Caco-2 (cell line): ENCODE measurements at regions not wholly inside any gene's neighbourhood (a gene's known extent, or its start where the extent isn't known, plus 50 kb on each side); places are given as distances from the start of the nearest gene placed in this dataset.
"Not testable (repeated sequence)": the region's sequence is repeated elsewhere in the genome, so short reads cannot be mapped to it uniquely, and the experiment has no call there.

Source experiments
- BruUV-seq: library from RNA; stranded (reverse); fragments of 400-500 nt; replicated peaks from 2 replicates; lab custom pipeline; 2021; lab: Mats Ljungman, UMichigan
- CTCF ChIA-PET: fragments of 300-600 bp; sonication (Branson Sonifier 250); formaldehyde crosslinking; loops from one replicate; lab custom pipeline; 2022; ENCODE audit warnings: antibody characterized with exemption; lab: Charles Lee
- POLR2A ChIA-PET: fragments of 300-600 bp; sonication (Branson Sonifier 250); formaldehyde crosslinking; loops from one replicate; lab custom pipeline; 2022; ENCODE audit warnings: antibody characterized with exemption; lab: Charles Lee
- DNase-seq, 2 experiments: peaks; one replicate each; pipeline versions ENCODE4 v3.0.0 to v3.0.0-alpha.2; 2020 to 2022
- H3K27me3 ChIP-seq: replicated peaks from 2 replicates; pipeline ENCODE4 v1.6.0; 2011; ENCODE audit warnings: low read length; ENCODE audit not compliant: control insufficient read depth, insufficient read depth
- H3K36me3 ChIP-seq: 2 replicates; pipeline ENCODE4 v1.5.1; 2011; ENCODE audit warnings: low read length; ENCODE audit not compliant: control insufficient read depth, insufficient read depth
- H3K4me1 ChIP-seq: fragments of 250-450 bp; sonication (Bioruptor Pico); 2 replicates; pipeline ENCODE4 v1.5.1; 2020; ENCODE audit warnings: mild to moderate bottlenecking
- H3K4me3 ChIP-seq: 2 replicates; pipeline ENCODE4 v1.5.1; 2011; ENCODE audit warnings: low read depth, mild to moderate bottlenecking, control low read depth, low read length
- H3K9me3 ChIP-seq: fragments of 250-450 bp; sonication (Bioruptor Pico); 2 replicates; pipeline ENCODE4 v1.5.1; 2020; ENCODE audit warnings: mild to moderate bottlenecking, moderate library complexity
- H3K27ac Mint-ChIP-seq: one replicate; pipeline ENCODE4 v1.8.0; 2022; ENCODE audit warnings: mixed read lengths; ENCODE audit not compliant: unreplicated experiment
- H3K27me3 Mint-ChIP-seq: one replicate; pipeline ENCODE4 v1.8.0; 2022; ENCODE audit warnings: mixed read lengths; ENCODE audit not compliant: insufficient read depth, unreplicated experiment
- H3K36me3 Mint-ChIP-seq: one replicate; pipeline ENCODE4 v1.8.0; 2022; ENCODE audit warnings: mild to moderate bottlenecking, mixed read lengths; ENCODE audit not compliant: insufficient read depth, unreplicated experiment
- H3K4me1 Mint-ChIP-seq: one replicate; pipeline ENCODE4 v1.8.0; 2022; ENCODE audit warnings: low read depth, mixed read lengths; ENCODE audit not compliant: unreplicated experiment
- H3K4me3 Mint-ChIP-seq: one replicate; pipeline ENCODE4 v1.8.0; 2022; ENCODE audit warnings: mild to moderate bottlenecking, moderate library complexity, mixed read lengths; ENCODE audit not compliant: unreplicated experiment
- H3K9me3 Mint-ChIP-seq: one replicate; pipeline ENCODE4 v1.8.0; 2022; ENCODE audit warnings: mixed read lengths; ENCODE audit not compliant: unreplicated experiment
- intact Hi-C: fragments of 100-400 bp; cut with micrococcal nuclease; formaldehyde crosslinking; loops from one replicate; pipeline ENCODE4 v1.10.0; 2022; ENCODE audit not compliant: unreplicated experiment
- TF ChIP-seq, protein P1 (sequence below), 2 experiments: fragments of 200-600 bp in 1 of 2; IDR thresholded peaks; 1 replicate in 1 of 2; 2 replicates in 1 of 2; pipeline versions ENCODE4 v1.5.1 to v1.8.0; 2011 to 2022; ENCODE audit warnings: antibody characterized with exemption in 1 of 2, control low read depth in 1 of 2, inconsistent platforms in 1 of 2, low read depth in 1 of 2, low read length in 1 of 2, mild to moderate bottlenecking in 1 of 2, moderate library complexity in 1 of 2; ENCODE audit not compliant: insufficient read depth in 1 of 2, severe bottlenecking in 1 of 2, unreplicated experiment in 1 of 2

DNA sequence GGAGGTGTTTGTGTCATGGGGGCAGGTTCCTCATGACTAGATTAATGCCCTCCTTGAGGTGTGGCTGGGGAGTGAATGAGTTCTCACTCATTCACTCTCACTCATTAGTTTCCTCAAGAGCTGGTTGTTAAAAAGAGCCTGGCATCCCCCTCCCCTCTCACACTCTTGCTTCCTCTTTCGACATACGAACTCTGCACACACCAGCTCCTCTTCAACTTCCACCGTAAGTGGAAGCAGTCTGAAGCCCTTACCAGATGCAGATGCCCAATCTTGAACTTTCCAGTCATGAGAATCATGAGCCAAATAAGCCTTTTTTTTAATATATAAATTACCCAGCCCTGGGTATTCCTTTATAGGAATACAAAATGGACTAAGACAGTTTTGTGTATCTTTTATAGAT lies 82.5 kb downstream of the SPRY4 start:
- ChIA-PET POLR2A (no interaction called here), CTCF (interaction anchor here (0.7 kb wide), 1 partner anchor 55 kb away, joined by 3 read pairs; no protein-coding TSS in a partner anchor)
- no peaks in the 10 kb centered on the region for H3K36me3 ChIP-seq
- no peak overlapping the region for H3K4me3 Mint-ChIP-seq
- H3K4me3 ChIP-seq: no peak overlapping the region
- peaks cover 23% of the 10 kb centered on the region for H3K4me1 Mint-ChIP-seq
- BruUV-seq: no TSS peak
- H3K9me3 ChIP-seq: peaks cover 4% of the 10 kb centered on the region; the same call in 1 of the 2 replicates
- no peak overlapping the region for H3K27ac Mint-ChIP-seq
- intact Hi-C loops: no loop called here
- TF ChIP-seq, protein P1, sequence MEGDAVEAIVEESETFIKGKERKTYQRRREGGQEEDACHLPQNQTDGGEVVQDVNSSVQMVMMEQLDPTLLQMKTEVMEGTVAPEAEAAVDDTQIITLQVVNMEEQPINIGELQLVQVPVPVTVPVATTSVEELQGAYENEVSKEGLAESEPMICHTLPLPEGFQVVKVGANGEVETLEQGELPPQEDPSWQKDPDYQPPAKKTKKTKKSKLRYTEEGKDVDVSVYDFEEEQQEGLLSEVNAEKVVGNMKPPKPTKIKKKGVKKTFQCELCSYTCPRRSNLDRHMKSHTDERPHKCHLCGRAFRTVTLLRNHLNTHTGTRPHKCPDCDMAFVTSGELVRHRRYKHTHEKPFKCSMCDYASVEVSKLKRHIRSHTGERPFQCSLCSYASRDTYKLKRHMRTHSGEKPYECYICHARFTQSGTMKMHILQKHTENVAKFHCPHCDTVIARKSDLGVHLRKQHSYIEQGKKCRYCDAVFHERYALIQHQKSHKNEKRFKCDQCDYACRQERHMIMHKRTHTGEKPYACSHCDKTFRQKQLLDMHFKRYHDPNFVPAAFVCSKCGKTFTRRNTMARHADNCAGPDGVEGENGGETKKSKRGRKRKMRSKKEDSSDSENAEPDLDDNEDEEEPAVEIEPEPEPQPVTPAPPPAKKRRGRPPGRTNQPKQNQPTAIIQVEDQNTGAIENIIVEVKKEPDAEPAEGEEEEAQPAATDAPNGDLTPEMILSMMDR (IDR thresholded peaks at IDR 0.05; ENCODE audit: insufficient read depth in 1 of 2, low read depth in 1 of 2, low read length in 1 of 2, severe bottlenecking in 1 of 2, unreplicated experiment in 1 of 2): no peak
- H3K36me3 Mint-ChIP-seq: no peaks in the 10 kb centered on the region
- H3K9me3 Mint-ChIP-seq: no peaks in the 10 kb centered on the region
- no peaks in the 10 kb centered on the region for H3K27me3 Mint-ChIP-seq
- H3K4me1 ChIP-seq: peaks cover 23% of the 10 kb centered on the region
- H3K27me3 ChIP-seq: no peaks in the 10 kb centered on the region
- DNase-seq: no peak

DNA sequence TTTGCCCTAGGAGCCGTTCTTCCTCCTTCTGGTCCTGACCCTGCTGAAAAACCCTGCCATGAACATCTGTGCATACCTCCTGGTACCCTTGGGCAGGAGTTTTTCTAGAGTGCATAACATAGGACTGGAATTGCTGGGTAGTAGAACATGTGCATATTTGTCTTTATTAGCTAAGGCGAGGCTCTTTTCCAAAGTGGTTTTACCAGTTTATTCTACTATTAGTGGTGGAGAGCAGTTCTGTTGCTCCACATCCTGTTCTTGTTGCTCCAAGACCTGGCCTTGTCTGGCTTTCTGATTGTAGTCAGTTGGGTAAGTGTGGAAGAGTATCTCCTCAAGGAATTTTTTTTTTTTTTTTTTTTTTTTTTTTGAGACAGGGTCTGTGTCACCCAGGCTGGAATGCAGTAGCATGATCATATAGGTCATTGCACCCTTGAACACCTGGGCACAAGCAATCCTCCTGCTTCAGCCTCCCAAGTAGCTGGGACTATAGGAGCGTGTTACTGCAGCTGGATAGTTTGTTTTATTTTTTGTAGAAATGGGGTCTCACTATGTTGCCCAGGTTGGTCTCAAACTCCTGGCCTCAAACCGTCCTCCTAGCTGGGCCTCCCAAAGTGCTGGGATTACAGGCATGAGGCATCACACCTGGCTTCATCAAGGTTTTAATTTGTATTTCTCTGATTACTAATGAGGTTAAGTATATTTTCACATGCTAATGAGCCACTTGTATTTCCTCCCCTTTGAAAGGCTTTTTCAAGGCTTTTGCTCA lies 85.2 kb downstream of the SPRY4 start:
- H3K4me3 Mint-ChIP-seq: no peak overlapping the region
- ChIA-PET CTCF (interaction anchor here (0.6 to 0.7 kb wide), 2 partner anchors 184 to 227 kb away, joined by 4 to 6 read pairs; no protein-coding TSS in a partner anchor), POLR2A (interaction anchor here (0.6 kb wide), 1 partner anchor 31 kb away, joined by 3 read pairs; no protein-coding TSS in a partner anchor)

DNA sequence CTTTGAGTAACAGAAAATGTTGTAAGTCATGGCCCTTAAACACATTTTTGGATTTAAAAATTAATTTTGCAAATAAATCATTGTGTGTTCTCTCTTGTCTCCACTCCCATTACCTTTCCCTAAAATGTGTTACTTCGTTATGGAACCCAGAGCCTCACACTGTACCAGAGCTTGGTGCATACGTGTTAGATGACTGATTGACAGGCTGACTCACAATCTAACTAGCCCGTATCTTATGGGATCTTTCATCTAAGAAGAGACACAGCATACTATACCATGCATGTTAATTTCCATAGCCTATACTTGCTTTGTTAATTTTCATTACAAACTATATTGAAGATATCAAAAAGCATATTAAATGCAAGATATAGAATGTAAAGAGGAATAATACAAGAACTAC lies 87.1 kb downstream of the SPRY4 start:
- no peak for DNase-seq
- H3K4me1 ChIP-seq: peaks cover 49% of the 10 kb centered on the region
- H3K4me3 ChIP-seq: no peak overlapping the region
- no peaks in the 10 kb centered on the region for H3K9me3 Mint-ChIP-seq
- POLR2A ChIA-PET: no interaction called here
- peak overlapping the region; percentile 97 for H3K27ac Mint-ChIP-seq
- BruUV-seq: no TSS peak
- H3K27me3 Mint-ChIP-seq: no peaks in the 10 kb centered on the region
- no peaks in the 10 kb centered on the region for H3K27me3 ChIP-seq
- no peaks in the 10 kb centered on the region for H3K36me3 ChIP-seq
- TF ChIP-seq, protein P1 (IDR thresholded peaks at IDR 0.05; ENCODE audit: insufficient read depth in 1 of 2, low read depth in 1 of 2, low read length in 1 of 2, severe bottlenecking in 1 of 2, unreplicated experiment in 1 of 2): no peak
- intact Hi-C loops: loop anchor here (2.0 to 5.0 kb wide), 5 partner anchors 21 to 310 kb away; partner anchors contain the start of gene SPRY4
- H3K4me1 Mint-ChIP-seq: peaks cover 58% of the 10 kb centered on the region
- CTCF ChIA-PET: interaction anchor here (0.6 kb wide), 1 partner anchor 476 kb away, joined by 3 read pairs; no protein-coding TSS in a partner anchor
- H3K36me3 Mint-ChIP-seq: peaks cover 11% of the 10 kb centered on the region
- H3K4me3 Mint-ChIP-seq: peak overlapping the region; percentile 34
- no peaks in the 10 kb centered on the region for H3K9me3 ChIP-seq

More for the DNA sequence above, 85.2 kb downstream of the SPRY4 start:
- H3K36me3 ChIP-seq: no peaks in the 10 kb centered on the region
- H3K27ac Mint-ChIP-seq: peak overlapping the region; percentile 97
- TF ChIP-seq, protein P1 (IDR thresholded peaks at IDR 0.05; ENCODE audit: insufficient read depth in 1 of 2, low read depth in 1 of 2, low read length in 1 of 2, severe bottlenecking in 1 of 2, unreplicated experiment in 1 of 2): no peak
- no peaks in the 10 kb centered on the region for H3K27me3 ChIP-seq
- H3K4me1 Mint-ChIP-seq: peaks cover 47% of the 10 kb centered on the region
- DNase-seq: peak; percentile 64 to 73
- no TSS peak for BruUV-seq
- intact Hi-C loops: loop anchor here (2.0 to 5.0 kb wide), 4 partner anchors 52 to 308 kb away; partner anchors contain the start of gene SPRY4
- no peaks in the 10 kb centered on the region for H3K27me3 Mint-ChIP-seq
- peaks cover 49% of the 10 kb centered on the region for H3K4me1 ChIP-seq
- no peak overlapping the region for H3K4me3 ChIP-seq
- H3K9me3 Mint-ChIP-seq: no peaks in the 10 kb centered on the region
- H3K36me3 Mint-ChIP-seq: peaks cover 11% of the 10 kb centered on the region
- peaks cover 4% of the 10 kb centered on the region; the same call in 1 of the 2 replicates for H3K9me3 ChIP-seq

DNA sequence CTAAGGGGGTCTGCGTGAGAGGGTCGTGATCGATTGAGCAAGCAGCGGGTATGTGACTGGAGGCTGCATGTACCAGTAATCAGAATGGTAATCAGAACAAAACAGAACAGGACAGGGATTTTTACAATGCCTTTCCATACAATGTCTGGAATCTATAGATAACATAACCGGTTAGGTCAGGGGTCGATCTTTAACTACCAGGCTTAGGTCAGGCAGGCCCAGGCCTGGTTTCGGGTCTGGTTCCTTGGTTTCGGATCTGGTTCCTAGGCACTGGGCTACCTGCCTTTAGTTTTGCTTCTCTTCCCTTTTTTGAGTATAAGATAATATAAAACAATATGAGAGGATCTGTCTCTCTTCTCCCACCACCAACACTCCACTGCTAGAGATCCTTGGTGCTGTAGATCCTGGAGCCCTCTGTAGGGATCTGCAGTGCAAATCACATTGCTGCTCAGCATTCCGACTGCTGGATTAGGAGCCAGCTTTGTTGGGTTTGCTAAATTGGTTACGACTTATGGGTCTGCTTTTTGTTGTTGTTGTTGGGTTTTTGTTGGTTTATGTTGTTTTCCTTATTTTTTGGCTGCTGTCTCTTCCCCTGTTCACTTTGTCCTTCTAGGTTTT lies 88.0 kb downstream of the SPRY4 start:
- H3K27ac Mint-ChIP-seq: peak overlapping the region; percentile 97
- CTCF ChIA-PET: interaction anchor here (0.6 to 0.7 kb wide), 2 partner anchors 263 to 477 kb away, joined by 3 read pairs; no protein-coding TSS in a partner anchor
- BruUV-seq: TSS peak; percentile 60

More for the DNA sequence above, 88.0 kb downstream of the SPRY4 start:
- peak; percentile 50 to 51 for DNase-seq
- POLR2A ChIA-PET, H3K4me3 ChIP-seq, H3K9me3 Mint-ChIP-seq, H3K27me3 Mint-ChIP-seq, H3K27me3 ChIP-seq, H3K36me3 ChIP-seq, H3K9me3 ChIP-seq: not testable (repeated sequence)
- H3K4me3 Mint-ChIP-seq: peak overlapping the region; percentile 83
- peaks cover 11% of the 10 kb centered on the region for H3K36me3 Mint-ChIP-seq
- intact Hi-C loops: loop anchor here (2.0 to 5.0 kb wide), 4 partner anchors 20 to 311 kb away; no protein-coding TSS in a partner anchor
- H3K4me1 ChIP-seq: peaks cover 49% of the 10 kb centered on the region
- peaks cover 58% of the 10 kb centered on the region for H3K4me1 Mint-ChIP-seq
